HCT116 (cell line): ENCODE measurements at regions not wholly inside any gene's neighbourhood (a gene's known extent, or its start where the extent isn't known, plus 50 kb on each side); places are given as distances from the start of the nearest gene placed in this dataset.

Source experiments
- ATAC-seq: fragments of 200-7000 bp; cut with Tn5 transposase; 2 replicates; pipeline ENCODE4 v1.9.1; 2020; ENCODE audit warnings: mild to moderate bottlenecking, moderate library complexity
- BruUV-seq: library from RNA; stranded (reverse); fragments of 400-500 nt; replicated peaks from 2 replicates; lab custom pipeline; 2021; lab: Mats Ljungman, UMichigan
- CTCF ChIA-PET: fragments of 300-600 bp; sonication (Branson Sonifier 250); formaldehyde crosslinking; loops from one replicate; lab custom pipeline; 2021; ENCODE audit warnings: antibody characterized with exemption; lab: Charles Lee
- POLR2A ChIA-PET: fragments of 300-600, 350-600 bp; sonication (Branson Sonifier 250); formaldehyde crosslinking; loops from one replicate; lab custom pipeline; 2021; ENCODE audit warnings: antibody characterized with exemption; lab: Charles Lee
- RAD21 ChIA-PET, 2 experiments: fragments of 300-600 bp; sonication (Branson Sonifier 250); formaldehyde crosslinking; loops; one replicate each; lab custom pipeline; 2023; ENCODE audit warnings: low total read pairs in 2 of 2; ENCODE audit not compliant: uncharacterized antibody in 2 of 2, unreplicated experiment in 2 of 2, low non-redundant PET in 1 of 2; lab: Charles Lee
- DNase-seq: peaks from one replicate; pipeline ENCODE4 v3.0.0-alpha.2; 2010; ENCODE audit warnings: low read depth, low spot score
- H2AFZ ChIP-seq: fragments of 200-600 bp; shearing (Covaris generic), sonication (generic); 2 replicates; pipeline ENCODE4 v1.6.1; 2017; ENCODE audit warnings: low read depth, mixed run types, mixed read lengths, antibody characterized with exemption, low read length; ENCODE audit not compliant: poor library complexity, severe bottlenecking
- H3K27ac ChIP-seq: 2 replicates; pipeline ENCODE4 v1.5.1; 2012; ENCODE audit warnings: low read depth, low read length
- H3K27me3 ChIP-seq: fragments of 200-600 bp; sonication (generic); 2 replicates; pipeline ENCODE4 v1.6.1; 2016; ENCODE audit warnings: mixed run types, low read length, mixed read lengths; ENCODE audit not compliant: insufficient read depth
- H3K36me3 ChIP-seq, 2 experiments: fragments of 200-500 bp in 1 of 2; fragments of 200-600 bp in 1 of 2; sonication (Bioruptor generic) in 1 of 2; sonication (generic) in 1 of 2; 2 replicates each; pipeline versions ENCODE4 v1.5.1 to v1.6.1; 2014 to 2016; ENCODE audit warnings: low read length in 2 of 2, inconsistent platforms in 1 of 2, mixed read lengths in 1 of 2, mixed run types in 1 of 2; ENCODE audit not compliant: insufficient read depth in 2 of 2, control insufficient read depth in 1 of 2
- H3K4me1 ChIP-seq, 2 experiments: fragments of 200-600 bp in 1 of 2; sonication (generic) in 1 of 2; 2 replicates each; pipeline versions ENCODE4 v1.5.1 to v1.6.1; 2012 to 2017; ENCODE audit warnings: low read length in 2 of 2, inconsistent platforms in 1 of 2, mild to moderate bottlenecking in 1 of 2, mixed read lengths in 1 of 2, mixed run types in 1 of 2, moderate library complexity in 1 of 2; ENCODE audit not compliant: insufficient read depth in 2 of 2, control insufficient read depth in 1 of 2
- H3K4me2 ChIP-seq: fragments of 200-600 bp; sonication (generic); 2 replicates; pipeline ENCODE4 v1.6.1; 2017; ENCODE audit warnings: mixed run types, low read length, mixed read lengths
- H3K4me3 ChIP-seq, 2 experiments: fragments of 200-600 bp in 1 of 2; sonication (generic) in 1 of 2; replicated peaks in 1 of 2; 2 replicates each; pipeline ENCODE4 v1.5.1; 2011 to 2016; ENCODE audit warnings: low read length in 2 of 2, control low read depth in 1 of 2, low read depth in 1 of 2, mild to moderate bottlenecking in 1 of 2, mixed read lengths in 1 of 2, mixed run types in 1 of 2
- H3K79me2 ChIP-seq: fragments of 200-600 bp; sonication (generic); 2 replicates; pipeline ENCODE4 v1.6.1; 2017; ENCODE audit warnings: mild to moderate bottlenecking, mixed run types, low read length, moderate library complexity, mixed read lengths; ENCODE audit not compliant: insufficient read depth
- H3K9ac ChIP-seq: fragments of 200-600 bp; sonication (generic); 2 replicates; pipeline ENCODE4 v1.6.1; 2016; ENCODE audit warnings: low read length, mixed read lengths
- H3K9me2 ChIP-seq: fragments of 200-600 bp; sonication (generic), shearing (Covaris generic); 2 replicates; pipeline ENCODE4 v1.6.1; 2017; ENCODE audit warnings: mixed run types, mild to moderate bottlenecking, moderate library complexity; ENCODE audit not compliant: insufficient read depth
- H3K9me3 ChIP-seq, 2 experiments: fragments of 200-500 bp in 1 of 2; fragments of 200-600 bp in 1 of 2; sonication (Bioruptor generic) in 1 of 2; sonication (generic) in 1 of 2; 2 replicates each; pipeline ENCODE4 v1.6.1; 2014 to 2017; ENCODE audit warnings: low read length in 2 of 2, mixed read lengths in 2 of 2, inconsistent platforms in 1 of 2, low read depth in 1 of 2, mild to moderate bottlenecking in 1 of 2, mixed run types in 1 of 2, moderate library complexity in 1 of 2; ENCODE audit not compliant: control insufficient read depth in 1 of 2, insufficient read depth in 1 of 2
- H4K20me1 ChIP-seq: fragments of 200-600 bp; sonication (generic), shearing (Covaris generic); 2 replicates; pipeline ENCODE4 v1.6.1; 2017; ENCODE audit warnings: mixed run types, mild to moderate bottlenecking, moderate library complexity; ENCODE audit not compliant: insufficient read depth
- CBX3 ChIP-seq: IDR thresholded peaks from 2 replicates; pipeline ENCODE4 v1.6.1; 2012; ENCODE audit warnings: low read depth
- CEBPB ChIP-seq: IDR thresholded peaks from 2 replicates; pipeline ENCODE4 v1.6.1; 2012; ENCODE audit warnings: low read depth
- ELF1 ChIP-seq: IDR thresholded peaks from 2 replicates; pipeline ENCODE4 v1.6.1; 2012; ENCODE audit warnings: low read depth, borderline replicate concordance
- EZH2phosphoT487 ChIP-seq: fragments of 200-600 bp; IDR thresholded peaks from 2 replicates; pipeline ENCODE4 v1.6.1; 2018; ENCODE audit warnings: antibody characterized with exemption, borderline replicate concordance
- FOSL1 ChIP-seq: IDR thresholded peaks from 2 replicates; pipeline ENCODE4 v1.6.1; 2012; ENCODE audit warnings: low read depth
- MAX ChIP-seq: IDR thresholded peaks from 2 replicates; pipeline ENCODE4 v1.6.1; 2012
- POLR2A ChIP-seq: IDR thresholded peaks from 2 replicates; pipeline ENCODE4 v1.7.0; 2011; ENCODE audit warnings: borderline replicate concordance; ENCODE audit not compliant: insufficient read depth, insufficient read length; ENCODE audit errors: extremely low read depth
- RAD21 ChIP-seq: IDR thresholded peaks from 2 replicates; pipeline ENCODE4 v1.6.1; 2012; ENCODE audit warnings: low read depth, mild to moderate bottlenecking
- REST ChIP-seq: IDR thresholded peaks from 2 replicates; pipeline ENCODE4 v1.6.1; 2012; ENCODE audit warnings: low read depth
- SP1 ChIP-seq: IDR thresholded peaks from 2 replicates; pipeline ENCODE4 v1.6.1; 2012; ENCODE audit warnings: low read depth
- SRF ChIP-seq: IDR thresholded peaks from 2 replicates; pipeline ENCODE4 v1.6.1; 2012; ENCODE audit warnings: low read depth
- TCF7L2 ChIP-seq: IDR thresholded peaks from 2 replicates; pipeline ENCODE4 v1.7.0; 2011; ENCODE audit warnings: borderline replicate concordance, inconsistent platforms; ENCODE audit not compliant: insufficient read depth, insufficient read length; ENCODE audit errors: extremely low read depth
- YY1 ChIP-seq: IDR thresholded peaks from 2 replicates; pipeline ENCODE4 v1.6.1; 2011; ENCODE audit warnings: low read length, low read depth, moderate library complexity, mild to moderate bottlenecking; ENCODE audit not compliant: insufficient replicate concordance; ENCODE audit errors: extremely low read depth
- ZFX ChIP-seq: fragments of 450-650 bp; IDR thresholded peaks from 2 replicates; pipeline ENCODE4 v1.6.1; 2017
- intact Hi-C: fragments of 100-400 bp; cut with micrococcal nuclease; formaldehyde crosslinking; loops from 2 replicates; pipeline ENCODE4 v1.10.0; 2022
- TF ChIP-seq, protein P1 (sequence below): IDR thresholded peaks from 2 replicates; pipeline ENCODE4 v1.6.1; 2012
- TF ChIP-seq, protein P2 (sequence below), 3 experiments: fragments of 200-600 bp in 1 of 3; sonication (generic) in 1 of 3; IDR thresholded peaks in 2 of 3; conservative IDR thresholded peaks in 1 of 3; 2 replicates each; pipeline ENCODE4 v1.5.1; 2012 to 2017; ENCODE audit warnings: low read depth in 2 of 3, low read length in 2 of 3, antibody characterized with exemption in 1 of 3, borderline replicate concordance in 1 of 3, control low read depth in 1 of 3, mild to moderate bottlenecking in 1 of 3, mixed read lengths in 1 of 3, mixed run types in 1 of 3, moderate library complexity in 1 of 3; ENCODE audit not compliant: insufficient read depth in 1 of 3

- no peak for ATAC-seq
- CTCF ChIA-PET: no interaction called here
- no peaks in the 10 kb centered on the region for H3K36me3 ChIP-seq
- RAD21 ChIA-PET: no interaction called here
- H3K4me2 ChIP-seq: no peak overlapping the region
- H4K20me1 ChIP-seq: no peaks in the 10 kb centered on the region
- H3K4me3 ChIP-seq: no peak overlapping the region
- no peaks in the 10 kb centered on the region for H3K9me2 ChIP-seq
- peaks cover 9% of the 10 kb centered on the region; the same call in 1 of the 2 replicates for H3K27me3 ChIP-seq
- H3K4me1 ChIP-seq: no peaks in the 10 kb centered on the region
- TF ChIP-seq ELF1: no peak
- no peak overlapping the region for H2AFZ ChIP-seq
- H3K9me3 ChIP-seq: no peaks in the 10 kb centered on the region
- no peak for DNase-seq
- H3K27ac ChIP-seq: no peak overlapping the region
- intact Hi-C loops: no loop called here
- H3K9ac ChIP-seq: no peak overlapping the region
- no peaks in the 10 kb centered on the region for H3K79me2 ChIP-seq
- POLR2A ChIA-PET: no interaction called here
- no TSS peak for BruUV-seq
Observed at GRCh38 chr18:24793742-24794141, 333.3 kb downstream of the HRH4 start.

GRCh38 chr18:24795129-24795528 lies 334.7 kb downstream of the HRH4 start:
- DNase-seq: no peak
- ATAC-seq: no peak
- Histone ChIP-seq H3K4me1 (no peaks in the 10 kb centered on the region), H3K27ac (no peak overlapping the region), H3K9me2 (no peaks in the 10 kb centered on the region), H3K9me3 (no peaks in the 10 kb centered on the region), H3K79me2 (no peaks in the 10 kb centered on the region), H3K36me3 (no peaks in the 10 kb centered on the region), H4K20me1 (no peaks in the 10 kb centered on the region), H2AFZ (no peak overlapping the region), H3K4me3 (no peak overlapping the region)
- RAD21 ChIA-PET: no interaction called here
- POLR2A ChIA-PET: no interaction called here
- BruUV-seq: no TSS peak
- CTCF ChIA-PET: no interaction called here
- intact Hi-C loops: no loop called here
- TF ChIP-seq SRF: no peak
- no peak for TF ChIP-seq ZFX
- TF ChIP-seq MAX: no peak
- no peak for TF ChIP-seq CEBPB
- TF ChIP-seq FOSL1: no peak
- no peak for TF ChIP-seq SP1
- TF ChIP-seq, protein P1, sequence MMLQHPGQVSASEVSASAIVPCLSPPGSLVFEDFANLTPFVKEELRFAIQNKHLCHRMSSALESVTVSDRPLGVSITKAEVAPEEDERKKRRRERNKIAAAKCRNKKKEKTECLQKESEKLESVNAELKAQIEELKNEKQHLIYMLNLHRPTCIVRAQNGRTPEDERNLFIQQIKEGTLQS: no peak
- no peak for TF ChIP-seq CBX3
- TF ChIP-seq, protein P2, sequence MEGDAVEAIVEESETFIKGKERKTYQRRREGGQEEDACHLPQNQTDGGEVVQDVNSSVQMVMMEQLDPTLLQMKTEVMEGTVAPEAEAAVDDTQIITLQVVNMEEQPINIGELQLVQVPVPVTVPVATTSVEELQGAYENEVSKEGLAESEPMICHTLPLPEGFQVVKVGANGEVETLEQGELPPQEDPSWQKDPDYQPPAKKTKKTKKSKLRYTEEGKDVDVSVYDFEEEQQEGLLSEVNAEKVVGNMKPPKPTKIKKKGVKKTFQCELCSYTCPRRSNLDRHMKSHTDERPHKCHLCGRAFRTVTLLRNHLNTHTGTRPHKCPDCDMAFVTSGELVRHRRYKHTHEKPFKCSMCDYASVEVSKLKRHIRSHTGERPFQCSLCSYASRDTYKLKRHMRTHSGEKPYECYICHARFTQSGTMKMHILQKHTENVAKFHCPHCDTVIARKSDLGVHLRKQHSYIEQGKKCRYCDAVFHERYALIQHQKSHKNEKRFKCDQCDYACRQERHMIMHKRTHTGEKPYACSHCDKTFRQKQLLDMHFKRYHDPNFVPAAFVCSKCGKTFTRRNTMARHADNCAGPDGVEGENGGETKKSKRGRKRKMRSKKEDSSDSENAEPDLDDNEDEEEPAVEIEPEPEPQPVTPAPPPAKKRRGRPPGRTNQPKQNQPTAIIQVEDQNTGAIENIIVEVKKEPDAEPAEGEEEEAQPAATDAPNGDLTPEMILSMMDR (IDR thresholded peaks at IDR 0.05 in 2 of 3, conservative IDR thresholded peaks at IDR 0.05 in 1 of 3; ENCODE audit: borderline replicate concordance in 1 of 3, insufficient read depth in 1 of 3, low read depth in 2 of 3, low read length in 2 of 3): no peak; a peak in 1 of 6 replicates
- TF ChIP-seq POLR2A: no peak
- TF ChIP-seq YY1: no peak
- TF ChIP-seq EZH2phosphoT487: no peak
- TF ChIP-seq ELF1: no peak
- no peak for TF ChIP-seq REST
- no peak for TF ChIP-seq TCF7L2
- TF ChIP-seq RAD21: no peak
- TF ChIP-seq, all 23 proteins: peak for 0
- H3K4me2 ChIP-seq: no peak overlapping the region
- peaks cover 9% of the 10 kb centered on the region; the same call in 1 of the 2 replicates for H3K27me3 ChIP-seq
- H3K9ac ChIP-seq: no peak overlapping the region
